GM20000 (cell line): ENCODE measurements at regions not wholly inside any gene's neighbourhood (a gene's known extent, or its start where the extent isn't known, plus 50 kb on each side); places are given as distances from the start of the nearest gene placed in this dataset.
"Not testable (repeated sequence)": the region's sequence is repeated elsewhere in the genome, so short reads cannot be mapped to it uniquely, and the experiment has no call there.

Experiments used
- DNase-seq: peaks from one replicate; pipeline ENCODE4 v3.0.0; 2012; ENCODE audit warnings: low spot score
- CTCF ChIP-seq: IDR thresholded peaks from 2 replicates; pipeline ENCODE4 v1.5.1; 2012; ENCODE audit warnings: mild to moderate bottlenecking, control low read depth; ENCODE audit errors: extremely low read depth, missing control alignments

- no peak for TF ChIP-seq CTCF
- no peak for DNase-seq
Observed at GRCh38 chr2:220583725-220584124, 956.3 kb downstream of the SLC4A3 start.

- TF ChIP-seq CTCF, result no peak
- DNase-seq, result no peak
Observed at GRCh38 chr2:220585241-220585640, 957.8 kb downstream of the SLC4A3 start.

- no peak for DNase-seq
Observed at GRCh38 chr2:220586980-220587530, 959.6 kb downstream of the SLC4A3 start.

GRCh38 chr2:220588148-220588547 is 960.7 kb downstream of the SLC4A3 start:
- no peak for TF ChIP-seq CTCF
- no peak for DNase-seq

More at GRCh38 chr2:220586980-220587530, 959.6 kb downstream of the SLC4A3 start:
- no peak for TF ChIP-seq CTCF

GRCh38 chr2:220590476-220590875 is 963.0 kb downstream of the SLC4A3 start:
- TF ChIP-seq CTCF, result no peak
- no peak for DNase-seq

- TF ChIP-seq CTCF, result no peak
- no peak for DNase-seq
Observed at GRCh38 chr2:220593526-220593925, 966.1 kb downstream of the SLC4A3 start.

GRCh38 chr2:220601674-220602073 is 970.4 kb downstream of the EPHA4 start:
- no peak for TF ChIP-seq CTCF
- DNase-seq, result no peak

GRCh38 chr2:220613004-220613403 is 959.1 kb downstream of the EPHA4 start:
- DNase-seq, result not testable (repeated sequence)
